GM18907 (cell line): ENCODE measurements at regions not wholly inside any gene's neighbourhood (a gene's known extent, or its start where the extent isn't known, plus 50 kb on each side); places are given as distances from the start of the nearest gene placed in this dataset.
"Not testable (repeated sequence)": the region's sequence is repeated elsewhere in the genome, so short reads cannot be mapped to it uniquely, and the experiment has no call there.

Source experiments
- ATAC-seq: cut with Tn5 transposase; IDR thresholded peaks from one replicate; pipeline ENCODE4 v1.9.1; 2021; ENCODE audit warnings: mild to moderate bottlenecking, moderate library complexity; ENCODE audit not compliant: unreplicated experiment

- no peak for ATAC-seq
Observed at GRCh38 chr6:166705069-166705468, 78.0 kb upstream of the RPS6KA2 start.

- ATAC-seq = no peak
Observed at GRCh38 chr6:166704171-166704570, 77.1 kb upstream of the RPS6KA2 start.

GRCh38 chr6:166703149-166703710, 76.2 kb upstream of the RPS6KA2 start:
- ATAC-seq = no peak

GRCh38 chr6:166701424-166701823, 74.4 kb upstream of the RPS6KA2 start:
- not testable (repeated sequence) for ATAC-seq

- not testable (repeated sequence) for ATAC-seq
Observed at GRCh38 chr6:166700871-166701270, 73.8 kb upstream of the RPS6KA2 start.

- ATAC-seq = no peak
Observed at GRCh38 chr6:166697113-166697512, 70.1 kb upstream of the RPS6KA2 start.

GRCh38 chr6:166693880-166694279, 66.8 kb upstream of the RPS6KA2 start:
- no peak for ATAC-seq

GRCh38 chr6:166692723-166693302, 65.8 kb upstream of the RPS6KA2 start:
- no peak for ATAC-seq

GRCh38 chr6:166691746-166692145, 64.7 kb upstream of the RPS6KA2 start:
- ATAC-seq = no peak

- no peak for ATAC-seq
Observed at GRCh38 chr6:166691199-166691598, 64.1 kb upstream of the RPS6KA2 start.

GRCh38 chr6:166689687-166690086, 62.6 kb upstream of the RPS6KA2 start:
- no peak for ATAC-seq

- no peak for ATAC-seq
Observed at GRCh38 chr6:166688901-166689300, 61.9 kb upstream of the RPS6KA2 start.

GRCh38 chr6:166687879-166688205, 60.8 kb upstream of the RPS6KA2 start:
- ATAC-seq = no peak

GRCh38 chr6:166687070-166687878, 60.2 kb upstream of the RPS6KA2 start:
- ATAC-seq = no peak

- no peak for ATAC-seq
Observed at GRCh38 chr6:166686317-166686716, 59.3 kb upstream of the RPS6KA2 start.

GRCh38 chr6:166684866-166685265, 57.8 kb upstream of the RPS6KA2 start:
- no peak for ATAC-seq

- no peak for ATAC-seq
Observed at GRCh38 chr6:166684170-166684569, 57.1 kb upstream of the RPS6KA2 start.

- ATAC-seq = no peak
Observed at GRCh38 chr6:166683477-166683876, 56.4 kb upstream of the RPS6KA2 start.

- no peak for ATAC-seq
Observed at GRCh38 chr6:166679566-166679965, 52.5 kb upstream of the RPS6KA2 start.

GRCh38 chr6:166678426-166678825, 51.4 kb upstream of the RPS6KA2 start:
- no peak for ATAC-seq

GRCh38 chr6:166677941-166678340, 50.9 kb upstream of the RPS6KA2 start:
- ATAC-seq = no peak
